ENCODE measurements at regions not wholly inside any gene's neighbourhood (a gene's known extent, or its start where the extent isn't known, plus 50 kb on each side); places are given as distances from the start of the nearest gene placed in this dataset.

DNA sequence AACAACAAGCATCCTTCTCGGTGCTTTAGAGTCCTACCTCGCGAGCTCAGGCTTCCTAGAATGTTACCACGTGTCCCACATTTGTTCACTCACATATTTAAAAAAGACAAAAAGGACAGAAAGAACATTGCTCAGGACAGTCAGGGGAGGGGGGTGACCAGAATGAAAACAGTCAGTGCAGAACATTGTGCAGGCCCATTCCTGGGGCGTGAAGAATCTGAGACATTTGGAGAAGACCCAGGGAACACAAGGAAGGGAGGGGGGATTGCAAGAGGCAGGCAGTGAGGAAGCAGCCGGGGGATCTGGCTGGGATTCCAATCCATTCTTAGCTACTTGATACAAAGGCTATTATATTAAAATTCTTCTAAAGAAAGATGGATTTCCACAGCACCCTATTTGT lies 270.4 kb upstream of the CITED2 start:
- Histone ChIP-seq H2AFZ (ENCODE audit: low read length) (no peak overlapping the region), H3K27ac (ENCODE audit: low read length) (no peak overlapping the region), H3K9me2 (replicated peaks; ENCODE audit: insufficient read depth, low read length) (no peaks in the 10 kb centered on the region), H3K79me2 (ENCODE audit: low read length) (no peaks in the 10 kb centered on the region), H4K20me1 (ENCODE audit: insufficient read depth, low read length) (no peaks in the 10 kb centered on the region), H3K9ac (ENCODE audit: low read length) (no peak overlapping the region), H3K36me3 (replicated peaks; ENCODE audit: insufficient read depth, low read length) (no peaks in the 10 kb centered on the region), H3K9me3 (replicated peaks; ENCODE audit: insufficient read depth, low read length) (no peaks in the 10 kb centered on the region), H3K4me1 (ENCODE audit: low read length) (peaks cover 11% of the 10 kb centered on the region), H3K27me3 (replicated peaks; ENCODE audit: insufficient read depth, low read length) (no peaks in the 10 kb centered on the region), H3F3A (ENCODE audit: insufficient read depth, low read length) (no peaks in the 10 kb centered on the region), H3K4me2 (ENCODE audit: low read depth, low read length) (no peak overlapping the region), H3K4me3 (ENCODE audit: low read length) (no peak overlapping the region)
- no peak for DNase-seq
- TF ChIP-seq EZH2phosphoT487 (IDR thresholded peaks at IDR 0.05; ENCODE audit: low read length) (no peak), EZH2 (optimal IDR thresholded peaks at IDR 0.05; ENCODE audit: low read depth, low read length) (no peak)
- TF ChIP-seq, protein P1, sequence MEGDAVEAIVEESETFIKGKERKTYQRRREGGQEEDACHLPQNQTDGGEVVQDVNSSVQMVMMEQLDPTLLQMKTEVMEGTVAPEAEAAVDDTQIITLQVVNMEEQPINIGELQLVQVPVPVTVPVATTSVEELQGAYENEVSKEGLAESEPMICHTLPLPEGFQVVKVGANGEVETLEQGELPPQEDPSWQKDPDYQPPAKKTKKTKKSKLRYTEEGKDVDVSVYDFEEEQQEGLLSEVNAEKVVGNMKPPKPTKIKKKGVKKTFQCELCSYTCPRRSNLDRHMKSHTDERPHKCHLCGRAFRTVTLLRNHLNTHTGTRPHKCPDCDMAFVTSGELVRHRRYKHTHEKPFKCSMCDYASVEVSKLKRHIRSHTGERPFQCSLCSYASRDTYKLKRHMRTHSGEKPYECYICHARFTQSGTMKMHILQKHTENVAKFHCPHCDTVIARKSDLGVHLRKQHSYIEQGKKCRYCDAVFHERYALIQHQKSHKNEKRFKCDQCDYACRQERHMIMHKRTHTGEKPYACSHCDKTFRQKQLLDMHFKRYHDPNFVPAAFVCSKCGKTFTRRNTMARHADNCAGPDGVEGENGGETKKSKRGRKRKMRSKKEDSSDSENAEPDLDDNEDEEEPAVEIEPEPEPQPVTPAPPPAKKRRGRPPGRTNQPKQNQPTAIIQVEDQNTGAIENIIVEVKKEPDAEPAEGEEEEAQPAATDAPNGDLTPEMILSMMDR (IDR thresholded peaks at IDR 0.05; ENCODE audit: low read length) = no peak

DNA sequence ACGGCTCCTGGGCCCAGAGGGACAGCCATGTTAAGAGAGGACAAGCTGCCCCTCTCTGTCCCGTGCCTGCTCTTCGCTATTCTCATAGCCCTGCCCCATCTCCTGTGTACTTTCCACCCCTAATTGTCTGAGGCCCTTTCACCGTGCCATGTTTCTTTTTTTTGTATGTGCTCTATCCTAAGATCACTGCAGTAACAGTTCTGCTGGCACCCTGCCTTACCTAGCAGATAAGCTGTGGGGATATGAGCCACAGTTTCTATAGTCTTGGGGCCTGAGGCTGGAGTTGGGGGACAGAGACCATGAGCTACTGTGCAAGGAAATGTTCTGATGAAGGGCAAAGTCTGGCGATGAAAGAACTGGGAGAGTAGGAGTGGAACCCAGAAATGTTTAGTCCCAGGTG lies 269.5 kb upstream of the CITED2 start:
- no peaks in the 10 kb centered on the region for H3K9me2 ChIP-seq (replicated peaks; ENCODE audit: insufficient read depth, low read length)
- no peak overlapping the region for H3K4me2 ChIP-seq (ENCODE audit: low read depth, low read length)
- no peaks in the 10 kb centered on the region for H3K27me3 ChIP-seq (replicated peaks; ENCODE audit: insufficient read depth, low read length)
- no peak overlapping the region for H3K4me3 ChIP-seq (ENCODE audit: low read length)
- no peaks in the 10 kb centered on the region for H3K9me3 ChIP-seq (replicated peaks; ENCODE audit: insufficient read depth, low read length)
- DNase-seq = no peak
- H3F3A ChIP-seq (ENCODE audit: insufficient read depth, low read length) = no peaks in the 10 kb centered on the region
- H3K79me2 ChIP-seq (ENCODE audit: low read length) = no peaks in the 10 kb centered on the region
- H3K4me1 ChIP-seq (ENCODE audit: low read length) = peaks cover 11% of the 10 kb centered on the region
- no peak overlapping the region for H2AFZ ChIP-seq (ENCODE audit: low read length)
- TF ChIP-seq, protein P1 (IDR thresholded peaks at IDR 0.05; ENCODE audit: low read length) = no peak
- no peak for TF ChIP-seq EZH2phosphoT487 (IDR thresholded peaks at IDR 0.05; ENCODE audit: low read length)
- TF ChIP-seq EZH2 (optimal IDR thresholded peaks at IDR 0.05; ENCODE audit: low read depth, low read length) = no peak
- no peaks in the 10 kb centered on the region for H3K36me3 ChIP-seq (replicated peaks; ENCODE audit: insufficient read depth, low read length)
- H3K9ac ChIP-seq (ENCODE audit: low read length) = no peak overlapping the region
- H3K27ac ChIP-seq (ENCODE audit: low read length) = no peak overlapping the region
- no peaks in the 10 kb centered on the region for H4K20me1 ChIP-seq (ENCODE audit: insufficient read depth, low read length)

DNA sequence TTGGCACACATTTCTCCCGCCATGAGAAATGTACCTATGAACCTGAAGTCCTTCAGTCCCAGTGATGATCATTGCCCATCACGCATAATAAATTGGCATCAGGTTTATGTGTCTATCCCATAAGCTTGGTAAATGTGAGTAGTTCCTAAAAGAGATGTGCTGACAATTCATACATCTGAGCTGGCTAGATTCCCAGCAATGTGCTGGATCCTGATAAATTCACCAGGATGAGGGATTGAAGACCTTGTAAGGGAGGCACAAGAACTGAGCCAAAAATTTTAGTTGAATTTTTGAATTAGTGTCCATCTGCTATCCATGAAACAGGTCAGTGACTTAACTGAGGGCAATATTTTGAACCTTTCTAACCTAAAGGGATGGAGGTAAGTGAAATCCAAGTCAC lies 267.9 kb upstream of the CITED2 start:
- no peaks in the 10 kb centered on the region for H4K20me1 ChIP-seq (ENCODE audit: insufficient read depth, low read length)
- H3K79me2 ChIP-seq (ENCODE audit: low read length) = no peaks in the 10 kb centered on the region
- DNase-seq = no peak
- H2AFZ ChIP-seq (ENCODE audit: low read length) = no peak overlapping the region
- no peak overlapping the region for H3K9ac ChIP-seq (ENCODE audit: low read length)
- H3K9me3 ChIP-seq (replicated peaks; ENCODE audit: insufficient read depth, low read length) = no peaks in the 10 kb centered on the region
- no peak overlapping the region for H3K4me2 ChIP-seq (ENCODE audit: low read depth, low read length)
- no peak overlapping the region for H3K4me3 ChIP-seq (ENCODE audit: low read length)
- peaks cover 11% of the 10 kb centered on the region for H3K4me1 ChIP-seq (ENCODE audit: low read length)
- no peaks in the 10 kb centered on the region for H3K9me2 ChIP-seq (replicated peaks; ENCODE audit: insufficient read depth, low read length)
- no peaks in the 10 kb centered on the region for H3K27me3 ChIP-seq (replicated peaks; ENCODE audit: insufficient read depth, low read length)
- H3K27ac ChIP-seq (ENCODE audit: low read length) = no peak overlapping the region
- no peak for TF ChIP-seq EZH2phosphoT487 (IDR thresholded peaks at IDR 0.05; ENCODE audit: low read length)
- TF ChIP-seq EZH2 (optimal IDR thresholded peaks at IDR 0.05; ENCODE audit: low read depth, low read length) = no peak
- TF ChIP-seq, protein P1 (IDR thresholded peaks at IDR 0.05; ENCODE audit: low read length) = no peak
- H3K36me3 ChIP-seq (replicated peaks; ENCODE audit: insufficient read depth, low read length) = no peaks in the 10 kb centered on the region
- no peaks in the 10 kb centered on the region for H3F3A ChIP-seq (ENCODE audit: insufficient read depth, low read length)
